Panc1 (cell line): ENCODE measurements at regions not wholly inside any gene's neighbourhood (a gene's known extent, or its start where the extent isn't known, plus 50 kb on each side); places are given as distances from the start of the nearest gene placed in this dataset.

ENCODE experiments used
- TF ChIP-seq, protein P1 (sequence below): fragments of 450-650 bp; IDR thresholded peaks from 2 replicates; pipeline ENCODE4 v1.5.1; 2017; ENCODE audit warnings: mild to moderate bottlenecking
- TF ChIP-seq, protein P2 (sequence below), 2 experiments: IDR thresholded peaks; 2 replicates each; pipeline ENCODE4 v1.6.1; 2011 to 2012; ENCODE audit warnings: low read depth in 2 of 2, control low read depth in 1 of 2, low read length in 1 of 2, mild to moderate bottlenecking in 1 of 2, moderate library complexity in 1 of 2; ENCODE audit not compliant: insufficient read depth in 1 of 2

DNA sequence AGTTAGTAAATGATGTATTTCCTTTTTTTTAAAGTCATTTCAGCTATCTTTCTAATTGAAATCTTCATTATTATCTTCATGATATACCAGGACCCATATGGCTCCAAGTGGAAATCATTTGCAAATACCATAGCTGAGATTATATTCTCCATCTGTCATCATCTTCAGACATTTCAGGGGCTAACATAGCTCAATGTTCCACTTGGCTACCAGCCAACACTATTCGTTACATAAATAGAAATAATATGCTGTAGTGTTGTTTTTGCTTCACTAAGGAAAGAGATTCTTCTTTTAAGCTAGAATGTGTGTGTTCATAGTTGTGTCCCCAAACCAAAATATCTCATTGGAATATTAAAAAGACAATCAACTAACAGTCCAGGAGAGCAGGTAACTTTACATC is 225.1 kb downstream of the DIO2 start:
- TF ChIP-seq, protein P1, sequence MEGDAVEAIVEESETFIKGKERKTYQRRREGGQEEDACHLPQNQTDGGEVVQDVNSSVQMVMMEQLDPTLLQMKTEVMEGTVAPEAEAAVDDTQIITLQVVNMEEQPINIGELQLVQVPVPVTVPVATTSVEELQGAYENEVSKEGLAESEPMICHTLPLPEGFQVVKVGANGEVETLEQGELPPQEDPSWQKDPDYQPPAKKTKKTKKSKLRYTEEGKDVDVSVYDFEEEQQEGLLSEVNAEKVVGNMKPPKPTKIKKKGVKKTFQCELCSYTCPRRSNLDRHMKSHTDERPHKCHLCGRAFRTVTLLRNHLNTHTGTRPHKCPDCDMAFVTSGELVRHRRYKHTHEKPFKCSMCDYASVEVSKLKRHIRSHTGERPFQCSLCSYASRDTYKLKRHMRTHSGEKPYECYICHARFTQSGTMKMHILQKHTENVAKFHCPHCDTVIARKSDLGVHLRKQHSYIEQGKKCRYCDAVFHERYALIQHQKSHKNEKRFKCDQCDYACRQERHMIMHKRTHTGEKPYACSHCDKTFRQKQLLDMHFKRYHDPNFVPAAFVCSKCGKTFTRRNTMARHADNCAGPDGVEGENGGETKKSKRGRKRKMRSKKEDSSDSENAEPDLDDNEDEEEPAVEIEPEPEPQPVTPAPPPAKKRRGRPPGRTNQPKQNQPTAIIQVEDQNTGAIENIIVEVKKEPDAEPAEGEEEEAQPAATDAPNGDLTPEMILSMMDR = no peak
- TF ChIP-seq, protein P2, sequence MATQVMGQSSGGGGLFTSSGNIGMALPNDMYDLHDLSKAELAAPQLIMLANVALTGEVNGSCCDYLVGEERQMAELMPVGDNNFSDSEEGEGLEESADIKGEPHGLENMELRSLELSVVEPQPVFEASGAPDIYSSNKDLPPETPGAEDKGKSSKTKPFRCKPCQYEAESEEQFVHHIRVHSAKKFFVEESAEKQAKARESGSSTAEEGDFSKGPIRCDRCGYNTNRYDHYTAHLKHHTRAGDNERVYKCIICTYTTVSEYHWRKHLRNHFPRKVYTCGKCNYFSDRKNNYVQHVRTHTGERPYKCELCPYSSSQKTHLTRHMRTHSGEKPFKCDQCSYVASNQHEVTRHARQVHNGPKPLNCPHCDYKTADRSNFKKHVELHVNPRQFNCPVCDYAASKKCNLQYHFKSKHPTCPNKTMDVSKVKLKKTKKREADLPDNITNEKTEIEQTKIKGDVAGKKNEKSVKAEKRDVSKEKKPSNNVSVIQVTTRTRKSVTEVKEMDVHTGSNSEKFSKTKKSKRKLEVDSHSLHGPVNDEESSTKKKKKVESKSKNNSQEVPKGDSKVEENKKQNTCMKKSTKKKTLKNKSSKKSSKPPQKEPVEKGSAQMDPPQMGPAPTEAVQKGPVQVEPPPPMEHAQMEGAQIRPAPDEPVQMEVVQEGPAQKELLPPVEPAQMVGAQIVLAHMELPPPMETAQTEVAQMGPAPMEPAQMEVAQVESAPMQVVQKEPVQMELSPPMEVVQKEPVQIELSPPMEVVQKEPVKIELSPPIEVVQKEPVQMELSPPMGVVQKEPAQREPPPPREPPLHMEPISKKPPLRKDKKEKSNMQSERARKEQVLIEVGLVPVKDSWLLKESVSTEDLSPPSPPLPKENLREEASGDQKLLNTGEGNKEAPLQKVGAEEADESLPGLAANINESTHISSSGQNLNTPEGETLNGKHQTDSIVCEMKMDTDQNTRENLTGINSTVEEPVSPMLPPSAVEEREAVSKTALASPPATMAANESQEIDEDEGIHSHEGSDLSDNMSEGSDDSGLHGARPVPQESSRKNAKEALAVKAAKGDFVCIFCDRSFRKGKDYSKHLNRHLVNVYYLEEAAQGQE (IDR thresholded peaks at IDR 0.05; ENCODE audit: insufficient read depth in 1 of 2, low read depth in 2 of 2, low read length in 1 of 2) = no peak
